ENCODE measurements at regions not wholly inside any gene's neighbourhood (a gene's known extent, or its start where the extent isn't known, plus 50 kb on each side); places are given as distances from the start of the nearest gene placed in this dataset.
"Not testable (repeated sequence)": the region's sequence is repeated elsewhere in the genome, so short reads cannot be mapped to it uniquely, and the experiment has no call there.

- DNase-seq = no peak
These were observed 618.6 kb downstream of the ZWINT start for GRCh38 chr10:55742487-55742886.

GRCh38 chr10:55740767-55741166 lies 620.3 kb downstream of the ZWINT start:
- DNase-seq = not testable (repeated sequence)

GRCh38 chr10:55740110-55740509 lies 620.9 kb downstream of the ZWINT start:
- DNase-seq = no peak

GRCh38 chr10:55734112-55734511 lies 626.9 kb downstream of the ZWINT start:
- no peak for DNase-seq

- DNase-seq = no peak
These were observed 656.1 kb downstream of the ZWINT start for GRCh38 chr10:55704950-55705349.

GRCh38 chr10:55668326-55668922 lies 692.6 kb downstream of the ZWINT start:
- DNase-seq = no peak

- no peak for DNase-seq
These were observed 707.5 kb downstream of the ZWINT start for GRCh38 chr10:55653531-55653930.

GRCh38 chr10:55641601-55642000 lies 719.5 kb downstream of the ZWINT start:
- DNase-seq = no peak

GRCh38 chr10:55631071-55631654 lies 729.9 kb downstream of the ZWINT start:
- peak; percentile 43 for DNase-seq

- no peak for DNase-seq
These were observed 730.5 kb downstream of the ZWINT start for GRCh38 chr10:55630491-55631056.

- DNase-seq = no peak
These were observed 731.1 kb downstream of the ZWINT start for GRCh38 chr10:55629793-55630490.

- no peak for DNase-seq
These were observed 732.8 kb downstream of the ZWINT start for GRCh38 chr10:55628260-55628701.

- DNase-seq = no peak
These were observed 733.5 kb downstream of the ZWINT start for GRCh38 chr10:55627501-55628051.

- not testable (repeated sequence) for DNase-seq
These were observed 759.2 kb downstream of the ZWINT start for GRCh38 chr10:55601690-55602478.

- DNase-seq = no peak
These were observed 750.6 kb upstream of the PCDH15 start for GRCh38 chr10:55551603-55552002.

GRCh38 chr10:55550236-55550635 lies 749.2 kb upstream of the PCDH15 start:
- no peak for DNase-seq

- not testable (repeated sequence) for DNase-seq
These were observed 736.5 kb upstream of the PCDH15 start for GRCh38 chr10:55537497-55537896.

- no peak for DNase-seq
These were observed 718.2 kb upstream of the PCDH15 start for GRCh38 chr10:55519264-55519663.

GRCh38 chr10:55518416-55518815 lies 717.4 kb upstream of the PCDH15 start:
- not testable (repeated sequence) for DNase-seq

GRCh38 chr10:55509168-55509567 lies 708.1 kb upstream of the PCDH15 start:
- DNase-seq = no peak

GRCh38 chr10:55500931-55501559 lies 700.0 kb upstream of the PCDH15 start:
- peak; percentile 1 for DNase-seq
